HPDE6-E6E7 (cell line): ENCODE measurements at regions not wholly inside any gene's neighbourhood (a gene's known extent, or its start where the extent isn't known, plus 50 kb on each side); places are given as distances from the start of the nearest gene placed in this dataset.

Experiments
- DNase-seq: peaks from one replicate; pipeline ENCODE4 v3.0.0; 2011; ENCODE audit warnings: missing footprints; ENCODE audit errors: extremely low spot score

DNA sequence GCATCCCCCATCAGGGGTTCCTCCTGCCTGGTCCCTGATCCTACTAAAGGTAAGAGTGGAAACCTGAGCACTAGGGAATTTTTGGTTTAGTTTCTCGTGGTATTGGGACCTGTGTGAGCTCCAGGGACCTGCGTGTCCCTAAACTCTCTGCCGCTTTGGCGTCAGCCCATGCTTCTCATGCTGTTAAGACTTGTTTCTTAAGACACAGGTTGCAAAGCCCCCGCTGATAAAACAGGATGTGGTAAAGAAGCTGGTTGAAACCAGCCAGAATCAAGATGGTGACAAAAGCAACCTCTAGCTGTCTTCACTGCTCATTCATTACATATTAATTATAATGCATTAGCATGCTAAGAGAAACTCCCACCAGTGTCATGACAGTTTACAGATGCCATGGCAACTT, 64.6 kb downstream of the LYZL4 start:
- DNase-seq = no peak

DNA sequence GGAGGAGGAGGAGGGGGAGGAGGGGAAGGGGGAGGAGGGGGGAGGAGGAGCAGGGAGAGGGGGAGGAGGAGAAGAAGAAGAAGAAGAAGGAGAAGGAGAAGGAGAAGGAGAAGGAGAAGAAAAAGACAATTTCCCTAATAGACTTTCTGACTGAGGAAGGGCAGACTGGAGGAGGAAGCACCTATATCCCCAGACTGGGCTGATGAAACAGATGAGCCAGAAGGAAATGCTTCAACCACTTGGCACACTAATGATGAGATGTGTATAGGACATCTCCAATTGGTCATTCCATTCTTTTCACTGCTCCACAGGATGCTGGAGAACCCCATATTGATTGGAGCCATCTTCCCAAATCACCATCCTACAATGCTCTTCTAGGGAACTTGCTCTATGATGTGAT, 69.9 kb downstream of the LYZL4 start:
- DNase-seq = peak; percentile 2

GRCh38 chr3:42339321-42339720, 71.1 kb downstream of the LYZL4 start:
- no peak for DNase-seq

- no peak for DNase-seq
Observed at GRCh38 chr3:42336103-42336502, 70.1 kb upstream of the CCK start.

GRCh38 chr3:42317137-42317536, 51.2 kb upstream of the CCK start:
- no peak for DNase-seq
